Tibial artery (tissue), 4 donors: ENCODE measurements at regions not wholly inside any gene's neighbourhood (a gene's known extent, or its start where the extent isn't known, plus 50 kb on each side); places are given as distances from the start of the nearest gene placed in this dataset.

Source experiments
- DNase-seq, 2 donors: peaks; one replicate each; pipeline ENCODE4 v3.0.0-alpha.2; 2019
- H3K27ac ChIP-seq, 2 donors: fragments of 200-600 bp; sonication (generic) in 1 of 2; 1 replicate in 1 of 2; 2 replicates in 1 of 2; pipeline ENCODE4 v1.5.1; 2018 to 2019; ENCODE audit warnings: mild to moderate bottlenecking in 1 of 2
- H3K27me3 ChIP-seq, 2 donors: fragments of 200-600 bp; sonication (generic) in 1 of 2; one replicate each; pipeline versions ENCODE4 v1.5.1 to v1.6.0; 2016 to 2019
- H3K36me3 ChIP-seq, 3 donors: fragments of 200-600 bp; sonication (generic) in 2 of 3; one replicate each; pipeline ENCODE4 v1.5.1; 2016 to 2019; ENCODE audit warnings: mild to moderate bottlenecking in 2 of 3
- H3K4me1 ChIP-seq, 4 donors: fragments of 200-600 bp; sonication (generic) in 2 of 4; 1 replicate in 3 of 4; 2 replicates in 1 of 4; pipeline ENCODE4 v1.5.1; 2016 to 2019
- H3K4me3 ChIP-seq, 2 donors: fragments of 200-600 bp; sonication (generic) in 1 of 2; 1 replicate in 1 of 2; 2 replicates in 1 of 2; pipeline ENCODE4 v1.5.1; 2018 to 2019; ENCODE audit warnings: mild to moderate bottlenecking in 2 of 2
- H3K9me3 ChIP-seq, 3 donors: fragments of 200-600 bp; sonication (generic) in 1 of 3; one replicate each; pipeline ENCODE4 v1.5.1; 2016 to 2019
- intact Hi-C: fragments of 100-400 bp; cut with DNase I; formaldehyde crosslinking; loops from one replicate; pipeline ENCODE4 v1.15.0; 2023; ENCODE audit warnings: low total_unique reads
- TF ChIP-seq, protein P1 (sequence below), 2 experiments: fragments of 200-600 bp in 1 of 2; fragments of 450-650 bp in 1 of 2; IDR thresholded peaks; one replicate each; pipeline ENCODE4 v1.5.1; 2017 to 2019; ENCODE audit warnings: antibody characterized with exemption in 2 of 2, mild to moderate bottlenecking in 1 of 2, moderate library complexity in 1 of 2

DNA sequence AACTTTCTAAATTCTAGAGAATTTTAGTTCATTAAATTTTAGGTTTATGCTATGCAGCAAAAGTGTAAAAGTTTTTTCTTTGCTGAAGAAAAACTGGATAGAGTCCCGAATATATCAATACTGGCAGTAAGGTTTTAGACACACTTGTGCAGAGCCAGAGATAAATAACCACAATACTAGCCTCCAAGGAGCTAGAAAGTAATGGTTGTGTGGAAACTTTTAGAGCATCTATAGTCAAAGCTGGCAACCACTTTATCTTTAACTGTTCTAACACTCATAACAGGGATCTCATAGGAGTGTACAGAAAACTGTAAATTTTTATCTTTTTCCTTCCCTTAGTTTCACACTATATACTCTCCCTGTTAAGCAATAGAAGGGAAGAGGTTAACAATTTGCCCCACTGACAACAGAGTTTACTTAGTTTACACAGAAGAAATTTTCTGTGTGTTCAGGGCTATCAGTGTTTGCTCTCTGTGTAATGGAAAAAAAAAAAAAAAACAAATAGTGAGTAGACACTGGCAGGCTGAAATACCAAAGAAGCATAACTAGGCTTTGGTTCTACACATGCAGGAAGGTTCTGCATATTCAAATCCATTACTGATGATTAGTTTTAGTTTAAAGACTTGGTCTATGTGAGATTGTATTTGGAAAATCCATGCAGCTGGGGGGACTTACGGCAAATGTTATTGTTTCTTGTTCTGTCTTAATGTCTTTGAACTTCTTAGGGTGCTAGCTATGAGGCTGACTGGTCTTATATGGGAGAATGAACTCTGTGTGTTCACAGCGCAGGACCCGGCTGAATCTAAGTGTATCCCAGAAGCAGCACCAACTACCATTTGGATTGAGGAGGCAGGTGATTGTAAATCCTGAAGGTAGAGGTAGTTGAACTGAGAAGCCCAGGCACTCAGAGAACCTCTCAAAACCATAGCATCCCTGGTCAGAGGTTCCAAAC, 187.6 kb downstream of the PCSK1 start:
- Histone ChIP-seq H3K4me1 (peaks cover 0 to 61% (median 10%) of the 10 kb centered on the region in 4 donors), H3K4me3 (no peak overlapping the region), H3K27me3 (no peaks in the 10 kb centered on the region), H3K36me3 (no peaks in the 10 kb centered on the region), H3K27ac (peak overlapping the region; percentile 80 to 84), H3K9me3 (no peaks in the 10 kb centered on the region)
- intact Hi-C loops = loop anchor here (5.0 kb wide), 1 partner anchor 283 kb away; the partner anchor contains the start of gene ELL2
- TF ChIP-seq, protein P1, sequence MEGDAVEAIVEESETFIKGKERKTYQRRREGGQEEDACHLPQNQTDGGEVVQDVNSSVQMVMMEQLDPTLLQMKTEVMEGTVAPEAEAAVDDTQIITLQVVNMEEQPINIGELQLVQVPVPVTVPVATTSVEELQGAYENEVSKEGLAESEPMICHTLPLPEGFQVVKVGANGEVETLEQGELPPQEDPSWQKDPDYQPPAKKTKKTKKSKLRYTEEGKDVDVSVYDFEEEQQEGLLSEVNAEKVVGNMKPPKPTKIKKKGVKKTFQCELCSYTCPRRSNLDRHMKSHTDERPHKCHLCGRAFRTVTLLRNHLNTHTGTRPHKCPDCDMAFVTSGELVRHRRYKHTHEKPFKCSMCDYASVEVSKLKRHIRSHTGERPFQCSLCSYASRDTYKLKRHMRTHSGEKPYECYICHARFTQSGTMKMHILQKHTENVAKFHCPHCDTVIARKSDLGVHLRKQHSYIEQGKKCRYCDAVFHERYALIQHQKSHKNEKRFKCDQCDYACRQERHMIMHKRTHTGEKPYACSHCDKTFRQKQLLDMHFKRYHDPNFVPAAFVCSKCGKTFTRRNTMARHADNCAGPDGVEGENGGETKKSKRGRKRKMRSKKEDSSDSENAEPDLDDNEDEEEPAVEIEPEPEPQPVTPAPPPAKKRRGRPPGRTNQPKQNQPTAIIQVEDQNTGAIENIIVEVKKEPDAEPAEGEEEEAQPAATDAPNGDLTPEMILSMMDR (IDR thresholded peaks at IDR 0.05) = no peak
- DNase-seq = no peak

DNA sequence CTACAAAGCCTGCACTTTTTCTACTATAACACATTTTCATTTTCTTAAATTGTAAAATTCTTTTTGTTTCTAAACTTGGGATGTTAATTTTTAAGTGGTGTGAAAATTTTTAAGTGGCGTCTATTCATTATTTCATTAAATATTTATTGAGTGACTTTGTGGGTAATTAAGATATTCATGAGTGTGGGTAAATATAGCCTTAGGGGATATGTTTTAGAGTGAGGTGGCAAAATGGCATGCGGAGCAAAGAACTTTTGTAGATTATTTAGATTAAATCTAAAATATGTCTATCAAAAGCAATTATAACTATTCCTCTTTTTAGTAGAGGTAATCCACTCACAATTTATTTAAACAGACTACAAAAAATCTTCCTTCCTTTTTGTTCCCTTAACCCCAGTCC, 188.4 kb downstream of the PCSK1 start:
- peaks cover 0 to 68% (median 10%) of the 10 kb centered on the region in 4 donors for H3K4me1 ChIP-seq

DNA sequence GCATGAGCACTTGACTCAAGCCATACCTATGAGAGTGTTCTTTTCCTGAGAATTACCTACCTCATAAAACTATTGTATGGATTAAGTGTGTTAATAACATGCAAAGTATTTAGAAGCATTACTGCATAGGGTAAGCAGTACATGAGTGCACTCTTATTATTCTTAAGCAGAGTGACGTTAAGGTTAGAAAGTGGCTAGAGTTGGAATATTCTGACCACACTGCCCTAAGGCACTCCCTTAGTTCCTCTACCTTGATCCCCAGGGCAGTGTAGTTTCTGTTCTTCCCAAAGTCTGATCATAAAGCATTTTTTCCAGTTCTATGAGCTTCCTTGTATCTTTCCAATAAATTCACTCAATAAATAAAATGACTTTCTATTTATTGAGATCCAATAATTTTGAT, 189.2 kb downstream of the PCSK1 start:
- intact Hi-C loops = no loop called here
- peaks cover 0 to 62% (median 10%) of the 10 kb centered on the region in 4 donors for H3K4me1 ChIP-seq
- TF ChIP-seq, protein P1 (IDR thresholded peaks at IDR 0.05) = no peak
- no peaks in the 10 kb centered on the region for H3K9me3 ChIP-seq
- H3K36me3 ChIP-seq = no peaks in the 10 kb centered on the region
- H3K27ac ChIP-seq = peak overlapping the region in 1 of 2 donors; percentile 33
- H3K27me3 ChIP-seq = no peaks in the 10 kb centered on the region
- no peak overlapping the region for H3K4me3 ChIP-seq
- no peak for DNase-seq

More for the DNA sequence above, 188.4 kb downstream of the PCSK1 start:
- no peak for DNase-seq
- H3K27me3 ChIP-seq = no peaks in the 10 kb centered on the region
- H3K27ac ChIP-seq = no peak overlapping the region
- TF ChIP-seq, protein P1 (IDR thresholded peaks at IDR 0.05) = no peak
- H3K4me3 ChIP-seq = no peak overlapping the region
- intact Hi-C loops = loop anchor here (5.0 kb wide), 1 partner anchor 282 kb away; the partner anchor contains the start of gene ELL2
- H3K36me3 ChIP-seq = no peaks in the 10 kb centered on the region
- H3K9me3 ChIP-seq = no peaks in the 10 kb centered on the region

DNA sequence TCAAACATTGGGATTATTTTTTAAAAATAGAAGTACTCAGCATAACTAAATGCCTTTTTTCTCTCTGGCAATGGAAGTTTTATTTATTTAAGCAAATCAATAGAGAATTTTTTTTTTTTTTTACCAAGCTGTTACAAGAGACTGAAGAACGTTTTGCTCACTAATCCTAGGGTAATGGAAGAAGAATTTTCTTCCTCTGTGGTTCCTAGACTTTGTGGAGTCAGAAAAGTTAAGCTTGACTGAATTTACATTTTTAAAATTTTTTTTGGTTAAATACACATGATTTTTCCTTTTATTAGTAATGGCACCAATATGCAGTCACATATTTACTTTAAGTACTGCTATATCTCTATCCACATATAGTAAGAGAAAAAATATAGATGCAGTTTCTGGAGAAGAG, 189.8 kb downstream of the PCSK1 start:
- no peaks in the 10 kb centered on the region for H3K27me3 ChIP-seq
- peaks cover 0 to 55% (median 9%) of the 10 kb centered on the region in 4 donors for H3K4me1 ChIP-seq
- no peaks in the 10 kb centered on the region for H3K36me3 ChIP-seq
- intact Hi-C loops = no loop called here
- no peak overlapping the region for H3K4me3 ChIP-seq
- TF ChIP-seq, protein P1 (IDR thresholded peaks at IDR 0.05) = no peak
- no peak for DNase-seq
- no peaks in the 10 kb centered on the region for H3K9me3 ChIP-seq
- peak overlapping the region in 1 of 2 donors; percentile 33 for H3K27ac ChIP-seq

DNA sequence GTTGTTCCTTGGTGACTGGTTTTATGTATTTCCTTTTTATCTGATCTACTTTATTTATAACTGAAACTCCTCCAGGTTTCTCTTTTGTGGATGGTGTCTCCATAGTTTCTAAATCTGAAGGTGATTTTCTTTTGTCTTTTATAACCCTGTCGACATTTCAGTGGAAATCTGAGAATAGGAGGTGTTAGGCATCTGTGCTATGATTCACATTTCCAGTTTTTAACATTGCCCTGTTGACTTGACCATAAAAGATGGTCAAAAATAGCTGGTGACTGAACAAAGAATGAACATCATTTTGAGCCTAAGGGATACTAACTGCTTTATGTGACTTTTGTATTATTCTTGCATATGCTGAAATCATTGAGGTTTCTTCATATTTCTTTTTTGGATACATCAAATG, 190.5 kb downstream of the PCSK1 start:
- Histone ChIP-seq H3K9me3 (no peaks in the 10 kb centered on the region), H3K36me3 (no peaks in the 10 kb centered on the region), H3K4me3 (no peak overlapping the region), H3K4me1 (peaks cover 0 to 49% (median 4%) of the 10 kb centered on the region in 4 donors), H3K27me3 (no peaks in the 10 kb centered on the region), H3K27ac (peak overlapping the region; percentile 31 to 33)
- intact Hi-C loops = no loop called here
- TF ChIP-seq, protein P1 (IDR thresholded peaks at IDR 0.05) = no peak
- no peak for DNase-seq
